ENCODE measurements at regions not wholly inside any gene's neighbourhood (a gene's known extent, or its start where the extent isn't known, plus 50 kb on each side); places are given as distances from the start of the nearest gene placed in this dataset.

- CTCF ChIA-PET: interaction anchor here (0.5 to 1.3 kb wide), 4 partner anchors 8 to 1087 kb away, joined by 3 to 5 read pairs (median 4); no protein-coding TSS in a partner anchor
Observed at GRCh38 chr9:73074176-73074708, 77.4 kb upstream of the ANXA1 start.

GRCh38 chr9:73073337-73074175 is 78.1 kb upstream of the ANXA1 start:
- TF ChIP-seq CTCF (conservative IDR thresholded peaks at IDR 0.05; ENCODE audit: low read depth): no peak
- H3K27ac ChIP-seq: no peak overlapping the region
- ChIA-PET CTCF (interaction anchor here (0.5 to 1.3 kb wide), 6 partner anchors 9 to 1087 kb away, joined by 3 to 5 read pairs (median 4); no protein-coding TSS in a partner anchor), POLR2A (ENCODE audit: low non-redundant PET) (no interaction called here)
- no peak for DNase-seq (ENCODE audit: low spot score)

More at GRCh38 chr9:73074176-73074708, 77.4 kb upstream of the ANXA1 start:
- TF ChIP-seq CTCF (conservative IDR thresholded peaks at IDR 0.05; ENCODE audit: low read depth): no peak
- no peak for DNase-seq (ENCODE audit: low spot score)
- H3K27ac ChIP-seq: no peak overlapping the region
- POLR2A ChIA-PET (ENCODE audit: low non-redundant PET): no interaction called here

- no peak for TF ChIP-seq CTCF (conservative IDR thresholded peaks at IDR 0.05; ENCODE audit: low read depth)
- H3K27ac ChIP-seq: no peak overlapping the region
- CTCF ChIA-PET: no interaction called here
- no peak for DNase-seq (ENCODE audit: low spot score)
- POLR2A ChIA-PET (ENCODE audit: low non-redundant PET): no interaction called here
Observed at GRCh38 chr9:73067074-73067473, 84.6 kb upstream of the ANXA1 start.

- DNase-seq (ENCODE audit: low spot score): no peak
- TF ChIP-seq CTCF (conservative IDR thresholded peaks at IDR 0.05; ENCODE audit: low read depth): no peak
- no peak overlapping the region for H3K27ac ChIP-seq
- ChIA-PET CTCF (no interaction called here), POLR2A (ENCODE audit: low non-redundant PET) (no interaction called here)
Observed at GRCh38 chr9:73065439-73065838, 86.2 kb upstream of the ANXA1 start.

- H3K27ac ChIP-seq: no peak overlapping the region
- CTCF ChIA-PET: interaction anchor here (0.6 kb wide), 1 partner anchor 1888 kb away, joined by 3 read pairs; the partner anchor contains the start of gene C9orf40
- POLR2A ChIA-PET (ENCODE audit: low non-redundant PET): no interaction called here
- TF ChIP-seq CTCF (conservative IDR thresholded peaks at IDR 0.05; ENCODE audit: low read depth): no peak
- no peak for DNase-seq (ENCODE audit: low spot score)
Observed at GRCh38 chr9:73064315-73064714, 87.3 kb upstream of the ANXA1 start.

- H3K27ac ChIP-seq: no peak overlapping the region
- ChIA-PET POLR2A (ENCODE audit: low non-redundant PET) (no interaction called here), CTCF (interaction anchor here (0.6 to 1.2 kb wide), 2 partner anchors 18 to 74 kb away, joined by 4 to 6 read pairs; no protein-coding TSS in a partner anchor)
- no peak for TF ChIP-seq CTCF (conservative IDR thresholded peaks at IDR 0.05; ENCODE audit: low read depth)
- DNase-seq (ENCODE audit: low spot score): no peak
Observed at GRCh38 chr9:73061146-73061545, 90.5 kb upstream of the ANXA1 start.

All from RWPE1 (cell line).